NCI-H446 (cell line): ENCODE measurements at regions not wholly inside any gene's neighbourhood (a gene's known extent, or its start where the extent isn't known, plus 50 kb on each side); places are given as distances from the start of the nearest gene placed in this dataset.
"Not testable (repeated sequence)": the region's sequence is repeated elsewhere in the genome, so short reads cannot be mapped to it uniquely, and the experiment has no call there.

Experiments
- DNase-seq, 2 experiments: peaks; one replicate each; lab custom pipeline; 2025; lab: John Stamatoyannopoulos, UW

- peak in 1 of 2 experiments; percentile 19 for DNase-seq
Observed at GRCh38 chr2:128510701-128511397, 192.2 kb upstream of the HS6ST1 start.

GRCh38 chr2:128511731-128512378, 193.2 kb upstream of the HS6ST1 start:
- DNase-seq, result no peak

- DNase-seq, result peak; percentile 69 to 82
Observed at GRCh38 chr2:128512379-128513115, 193.9 kb upstream of the HS6ST1 start.

- peak in 1 of 2 experiments; percentile 52 for DNase-seq
Observed at GRCh38 chr2:128513116-128513960, 194.7 kb upstream of the HS6ST1 start.

- no peak for DNase-seq
Observed at GRCh38 chr2:128513961-128514283, 195.3 kb upstream of the HS6ST1 start.

GRCh38 chr2:128514555-128514955, 195.9 kb upstream of the HS6ST1 start:
- no peak for DNase-seq

GRCh38 chr2:128516938-128517337, 198.3 kb upstream of the HS6ST1 start:
- no peak for DNase-seq

GRCh38 chr2:128519028-128519427, 200.4 kb upstream of the HS6ST1 start:
- DNase-seq, result not testable (repeated sequence)

GRCh38 chr2:128519517-128520215, 201.0 kb upstream of the HS6ST1 start:
- no peak for DNase-seq

GRCh38 chr2:128520340-128520739, 201.7 kb upstream of the HS6ST1 start:
- no peak for DNase-seq

- DNase-seq, result no peak
Observed at GRCh38 chr2:128520791-128521190, 202.1 kb upstream of the HS6ST1 start.

GRCh38 chr2:128521482-128521881, 202.8 kb upstream of the HS6ST1 start:
- DNase-seq, result no peak

- DNase-seq, result no peak
Observed at GRCh38 chr2:128522829-128523228, 204.2 kb upstream of the HS6ST1 start.

- DNase-seq, result no peak
Observed at GRCh38 chr2:128523457-128523856, 204.8 kb upstream of the HS6ST1 start.

- DNase-seq, result no peak
Observed at GRCh38 chr2:128524183-128524582, 205.5 kb upstream of the HS6ST1 start.

- no peak for DNase-seq
Observed at GRCh38 chr2:128525653-128526052, 207.0 kb upstream of the HS6ST1 start.

- DNase-seq, result no peak
Observed at GRCh38 chr2:128526455-128526976, 207.8 kb upstream of the HS6ST1 start.

GRCh38 chr2:128528133-128528532, 209.5 kb upstream of the HS6ST1 start:
- no peak for DNase-seq

- DNase-seq, result no peak
Observed at GRCh38 chr2:128530025-128530573, 211.4 kb upstream of the HS6ST1 start.

- no peak for DNase-seq
Observed at GRCh38 chr2:128531856-128532255, 213.2 kb upstream of the HS6ST1 start.

- DNase-seq, result no peak
Observed at GRCh38 chr2:128533101-128533500, 214.4 kb upstream of the HS6ST1 start.
